HEK293T (cell line): ENCODE measurements at regions not wholly inside any gene's neighbourhood (a gene's known extent, or its start where the extent isn't known, plus 50 kb on each side); places are given as distances from the start of the nearest gene placed in this dataset.

ENCODE experiments used
- CTCF ChIA-PET: fragments of 350-600 bp; formaldehyde crosslinking; extraction: SDS; loops from one replicate; lab custom pipeline; 2021; ENCODE audit warnings: antibody characterized with exemption, inconsistent platforms; lab: Yijun Ruan, JAX
- POLR2A ChIA-PET: fragments of 350-600 bp; formaldehyde crosslinking; extraction: SDS; loops from one replicate; lab custom pipeline; 2020; ENCODE audit warnings: antibody characterized with exemption, inconsistent platforms; lab: Yijun Ruan, JAX
- DNase-seq: peaks from one replicate; pipeline ENCODE4 v3.0.0; 2012; ENCODE audit warnings: mixed read lengths; ENCODE audit errors: extremely low spot score
- ARNT ChIP-seq: fragments of 450-650 bp; IDR thresholded peaks from 2 replicates; pipeline ENCODE4 v1.6.1; 2017; ENCODE audit warnings: mild to moderate bottlenecking
- BHLHE40 ChIP-seq: fragments of 450-650 bp; IDR thresholded peaks from 2 replicates; pipeline ENCODE4 v1.6.1; 2016; ENCODE audit warnings: mild to moderate bottlenecking, moderate library complexity, borderline replicate concordance
- CTBP1 ChIP-seq: fragments of 450-650 bp; IDR thresholded peaks from 2 replicates; pipeline ENCODE4 v1.6.1; 2016; ENCODE audit warnings: borderline replicate concordance
- ELF4 ChIP-seq: fragments of 450-650 bp; IDR thresholded peaks from 2 replicates; pipeline ENCODE4 v1.6.1; 2017; ENCODE audit warnings: antibody characterized with exemption
- FOXA1 ChIP-seq: fragments of 450-650 bp; IDR thresholded peaks from 2 replicates; pipeline ENCODE4 v1.6.1; 2016; ENCODE audit warnings: mild to moderate bottlenecking
- FOXK2 ChIP-seq: fragments of 450-650 bp; IDR thresholded peaks from 2 replicates; pipeline ENCODE4 v1.6.1; 2016; ENCODE audit warnings: mild to moderate bottlenecking
- FOXM1 ChIP-seq: fragments of 450-650 bp; IDR thresholded peaks from 2 replicates; pipeline ENCODE4 v1.6.1; 2017; ENCODE audit warnings: mild to moderate bottlenecking, borderline replicate concordance
- HDGF ChIP-seq: fragments of 450-650 bp; IDR thresholded peaks from 2 replicates; pipeline ENCODE4 v1.6.1; 2017; ENCODE audit warnings: antibody characterized with exemption, borderline replicate concordance
- L3MBTL2 ChIP-seq: fragments of 450-650 bp; conservative IDR thresholded peaks from 2 replicates; pipeline ENCODE4 v1.6.1; 2016; ENCODE audit warnings: mild to moderate bottlenecking
- LEF1 ChIP-seq: fragments of 450-650 bp; IDR thresholded peaks from 2 replicates; pipeline ENCODE4 v1.6.1; 2017; ENCODE audit warnings: mild to moderate bottlenecking, borderline replicate concordance
- NFRKB ChIP-seq: fragments of 450-650 bp; IDR thresholded peaks from 2 replicates; pipeline ENCODE4 v1.6.1; 2016; ENCODE audit warnings: mild to moderate bottlenecking, moderate library complexity
- SP1 ChIP-seq: fragments of 450-650 bp; IDR thresholded peaks from 2 replicates; pipeline ENCODE4 v1.6.1; 2017
- SUZ12 ChIP-seq: fragments of 450-650 bp; IDR thresholded peaks from 2 replicates; pipeline ENCODE4 v1.6.1; 2016; ENCODE audit warnings: mild to moderate bottlenecking
- TARDBP ChIP-seq: fragments of 450-650 bp; IDR thresholded peaks from 2 replicates; pipeline ENCODE4 v1.6.1; 2016
- ZNF384 ChIP-seq: fragments of 450-650 bp; IDR thresholded peaks from 2 replicates; pipeline ENCODE4 v1.6.1; 2016
- TF ChIP-seq, protein P1 (sequence below): fragments of 450-650 bp; IDR thresholded peaks from 2 replicates; pipeline ENCODE4 v1.6.1; 2016

DNA sequence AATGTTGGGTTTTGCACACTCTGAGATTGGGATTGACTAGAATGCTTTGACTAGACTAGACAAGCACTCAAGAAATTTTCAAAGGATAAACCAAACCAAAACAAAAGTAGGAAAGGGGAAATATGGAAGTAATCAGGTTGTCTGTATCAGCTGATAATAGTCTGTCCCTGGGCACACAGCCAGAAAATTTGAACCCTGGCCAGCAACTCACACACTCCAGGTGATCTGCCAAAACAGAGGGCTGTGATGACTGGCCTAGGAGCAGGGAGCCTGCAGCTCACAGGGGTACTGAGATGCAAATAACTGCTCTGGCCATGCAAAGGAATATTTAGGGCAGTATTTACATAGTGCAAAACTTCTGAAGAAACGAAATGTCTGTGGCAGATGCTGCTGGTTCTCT, 112.3 kb upstream of the SMIM23 start:
- TF ChIP-seq FOXA1 (no peak), ARNT (no peak), LEF1 (no peak), NFRKB (no peak), CTBP1 (no peak), FOXM1 (no peak), SUZ12 (no peak), HDGF (no peak), BHLHE40 (no peak), L3MBTL2 (no peak), ZNF384 (no peak), SP1 (no peak), FOXK2 (no peak), ELF4 (no peak), TARDBP (no peak)
- TF ChIP-seq, protein P1, sequence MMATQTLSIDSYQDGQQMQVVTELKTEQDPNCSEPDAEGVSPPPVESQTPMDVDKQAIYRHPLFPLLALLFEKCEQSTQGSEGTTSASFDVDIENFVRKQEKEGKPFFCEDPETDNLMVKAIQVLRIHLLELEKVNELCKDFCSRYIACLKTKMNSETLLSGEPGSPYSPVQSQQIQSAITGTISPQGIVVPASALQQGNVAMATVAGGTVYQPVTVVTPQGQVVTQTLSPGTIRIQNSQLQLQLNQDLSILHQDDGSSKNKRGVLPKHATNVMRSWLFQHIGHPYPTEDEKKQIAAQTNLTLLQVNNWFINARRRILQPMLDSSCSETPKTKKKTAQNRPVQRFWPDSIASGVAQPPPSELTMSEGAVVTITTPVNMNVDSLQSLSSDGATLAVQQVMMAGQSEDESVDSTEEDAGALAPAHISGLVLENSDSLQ = no peak
- DNase-seq = no peak
- POLR2A ChIA-PET = no interaction called here
- CTCF ChIA-PET = no interaction called here

- CTCF ChIA-PET = no interaction called here
- TF ChIP-seq, protein P1 = no peak
- TF ChIP-seq NFRKB (no peak), ARNT (no peak), CTBP1 (no peak), ZNF384 (no peak), FOXM1 (no peak), SUZ12 (no peak), LEF1 (no peak), TARDBP (no peak), L3MBTL2 (no peak), FOXA1 (no peak), BHLHE40 (no peak), ELF4 (no peak), HDGF (no peak), FOXK2 (no peak), SP1 (no peak)
- POLR2A ChIA-PET = no interaction called here
- DNase-seq = no peak
These were observed 111.8 kb upstream of the SMIM23 start for GRCh38 chr5:171673840-171674239.

DNA sequence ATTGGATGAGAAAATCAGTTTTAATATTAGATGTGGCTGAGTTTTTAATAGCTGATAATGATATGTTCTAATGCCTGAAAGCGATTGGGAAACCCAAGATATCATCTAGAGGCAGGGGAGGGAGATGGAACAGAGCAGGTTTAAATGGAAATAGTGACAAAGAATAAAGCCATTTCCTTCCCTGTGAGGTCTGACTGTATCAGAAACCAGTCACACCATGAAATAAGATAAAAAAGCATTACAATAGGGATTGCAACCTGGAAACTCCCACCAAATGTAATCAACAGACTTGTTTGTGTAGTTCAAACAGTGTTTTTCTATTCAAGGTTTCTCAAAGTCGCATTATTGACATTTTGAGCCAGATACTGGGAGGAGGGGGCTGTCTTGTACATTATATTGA, 110.1 kb upstream of the SMIM23 start:
- POLR2A ChIA-PET = no interaction called here
- TF ChIP-seq, protein P1 = no peak
- TF ChIP-seq NFRKB = no peak
- CTCF ChIA-PET = no interaction called here
- no peak for DNase-seq

DNA sequence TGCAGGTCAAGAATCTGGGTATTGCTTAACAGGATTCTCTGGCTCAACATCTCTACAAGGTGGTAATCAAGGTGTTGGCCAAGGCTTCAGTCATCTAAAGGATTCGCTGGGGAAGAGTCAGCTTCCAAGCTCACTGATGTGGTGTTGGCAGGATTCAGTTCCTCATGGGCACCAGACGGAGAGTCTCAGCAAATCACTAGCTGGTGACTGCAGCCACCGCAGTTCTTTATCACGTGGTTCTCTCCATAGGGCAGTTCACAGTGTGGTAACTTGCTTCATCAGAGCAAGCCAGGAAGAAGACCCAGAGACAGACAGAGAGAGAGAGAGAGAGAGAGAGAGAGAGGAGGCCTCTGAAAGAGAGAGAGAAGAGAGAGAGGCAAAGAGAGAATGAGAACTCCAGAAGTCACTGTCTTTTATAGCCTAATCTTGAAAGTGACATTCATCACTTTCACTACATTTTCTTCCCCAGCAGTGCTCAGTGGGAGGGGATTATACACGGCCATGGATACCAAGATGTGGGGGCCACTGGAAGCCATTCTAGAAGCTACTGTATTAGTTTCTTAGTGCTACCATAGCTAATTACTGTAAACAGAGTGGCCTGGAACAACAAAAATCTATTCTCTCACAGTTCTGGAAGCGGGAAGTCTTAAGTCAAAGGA, 109.2 kb upstream of the SMIM23 start:
- no peak for DNase-seq
- ChIA-PET CTCF (no interaction called here), POLR2A (no interaction called here)
- TF ChIP-seq, protein P1 = no peak

GRCh38 chr5:171678646-171679045, 107.0 kb upstream of the SMIM23 start:
- TF ChIP-seq ZNF384 = no peak
- no peak for TF ChIP-seq CTBP1
- TF ChIP-seq L3MBTL2 = no peak
- TF ChIP-seq FOXA1 = no peak
- no peak for TF ChIP-seq SUZ12
- no peak for TF ChIP-seq ARNT
- no peak for TF ChIP-seq BHLHE40
- TF ChIP-seq SP1 = no peak
- TF ChIP-seq HDGF = no peak
- TF ChIP-seq LEF1 = no peak
- TF ChIP-seq NFRKB = no peak
- no peak for TF ChIP-seq FOXM1
- no peak for TF ChIP-seq ELF4
- TF ChIP-seq, protein P1 = no peak
- TF ChIP-seq TARDBP = no peak
- DNase-seq = no peak
- ChIA-PET POLR2A (interaction anchor here (1.9 kb wide), 1 partner anchor 10 kb away, joined by 5 read pairs; no protein-coding TSS in a partner anchor), CTCF (no interaction called here)

- TF ChIP-seq NFRKB = no peak
- TF ChIP-seq TARDBP = no peak
- TF ChIP-seq BHLHE40 = no peak
- TF ChIP-seq ARNT = no peak
- no peak for TF ChIP-seq SP1
- no peak for TF ChIP-seq FOXM1
- TF ChIP-seq ZNF384 = no peak
- TF ChIP-seq, protein P1 = no peak
- TF ChIP-seq HDGF = no peak
- no peak for DNase-seq
- ChIA-PET CTCF (no interaction called here), POLR2A (interaction anchor here (1.9 kb wide), 1 partner anchor 12 kb away, joined by 5 read pairs; no protein-coding TSS in a partner anchor)
These were observed 105.1 kb upstream of the SMIM23 start for GRCh38 chr5:171680485-171680884.
